ENCODE measurements at regions not wholly inside any gene's neighbourhood (a gene's known extent, or its start where the extent isn't known, plus 50 kb on each side); places are given as distances from the start of the nearest gene placed in this dataset.

DNA sequence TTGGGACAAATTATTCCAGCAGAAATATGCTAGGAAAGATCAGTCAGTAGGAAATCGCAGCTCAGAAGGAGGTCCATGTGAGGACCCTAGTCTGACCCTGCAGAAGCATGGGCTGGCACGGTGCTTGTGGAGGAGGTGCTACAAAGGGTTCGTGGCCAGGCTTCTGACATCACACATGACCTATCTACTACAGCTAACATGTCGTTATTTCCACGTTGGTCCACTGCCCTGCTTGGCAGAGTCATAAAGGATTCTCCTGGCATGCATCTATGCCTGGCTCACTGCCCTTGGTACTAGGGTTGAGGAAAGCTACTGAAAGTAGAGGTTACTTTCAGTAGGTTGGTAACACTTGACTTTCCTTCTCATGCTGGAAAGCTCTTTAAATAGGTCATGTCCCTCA lies 118.1 kb upstream of the SHISA6 start:
- no peak for ATAC-seq
- no peak overlapping the region for H3K27ac ChIP-seq
- DNase-seq: no peak
- H3K27me3 ChIP-seq: no peaks in the 10 kb centered on the region
- H3K36me3 ChIP-seq: no peaks in the 10 kb centered on the region
- no peaks in the 10 kb centered on the region for H3K9me3 ChIP-seq
- intact Hi-C loops (cut with DNase I; ENCODE audit: low total_unique reads) (no loop called here), in situ Hi-C loops (cut with MboI; ENCODE audit: low sequenced_read_pairs in 4 of 4) (loop anchor here in 1 of 4 donors (25.0 kb wide), 1 partner anchor 211 kb away; no protein-coding TSS in a partner anchor)
- H3K4me1 ChIP-seq: no peaks in the 10 kb centered on the region
- no peak for TF ChIP-seq POLR2A (IDR thresholded peaks at IDR 0.05)
- no peak overlapping the region for H3K4me3 ChIP-seq

DNA sequence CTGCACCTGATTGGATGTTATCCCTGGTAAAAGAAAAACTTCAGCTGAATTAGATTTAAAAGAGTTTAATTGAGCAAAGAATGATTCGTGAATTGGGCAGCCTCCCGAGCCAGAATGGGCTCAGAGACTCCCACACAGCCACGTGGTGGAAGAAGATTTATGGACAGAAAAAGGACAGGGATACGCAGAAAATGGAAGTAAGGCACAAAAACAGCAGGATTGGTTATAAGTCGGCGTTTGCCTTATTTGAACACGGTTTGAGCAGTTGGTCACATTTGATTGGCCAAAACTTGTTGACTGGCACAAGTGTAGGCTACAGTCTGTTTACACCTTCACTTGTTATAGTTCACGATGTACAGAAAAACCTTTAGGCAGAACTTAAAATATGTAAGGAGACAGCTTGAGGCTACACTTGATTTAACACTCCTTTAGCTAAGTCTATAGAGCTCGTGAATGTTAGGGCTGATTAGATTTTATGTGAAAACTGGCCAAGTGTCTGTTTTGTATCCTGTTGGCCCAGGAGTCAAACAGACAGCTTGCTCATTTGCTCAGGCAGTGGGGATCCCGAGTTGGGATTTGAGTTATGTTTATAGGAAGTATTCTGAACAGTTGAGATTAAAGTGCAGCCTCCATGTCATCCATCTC lies 119.5 kb upstream of the SHISA6 start:
- intact Hi-C loops (cut with DNase I; ENCODE audit: low total_unique reads): no loop called here
- in situ Hi-C loops (cut with MboI; ENCODE audit: low sequenced_read_pairs in 4 of 4): loop anchor here in 1 of 4 donors (25.0 kb wide), 1 partner anchor 209 kb away; no protein-coding TSS in a partner anchor

DNA sequence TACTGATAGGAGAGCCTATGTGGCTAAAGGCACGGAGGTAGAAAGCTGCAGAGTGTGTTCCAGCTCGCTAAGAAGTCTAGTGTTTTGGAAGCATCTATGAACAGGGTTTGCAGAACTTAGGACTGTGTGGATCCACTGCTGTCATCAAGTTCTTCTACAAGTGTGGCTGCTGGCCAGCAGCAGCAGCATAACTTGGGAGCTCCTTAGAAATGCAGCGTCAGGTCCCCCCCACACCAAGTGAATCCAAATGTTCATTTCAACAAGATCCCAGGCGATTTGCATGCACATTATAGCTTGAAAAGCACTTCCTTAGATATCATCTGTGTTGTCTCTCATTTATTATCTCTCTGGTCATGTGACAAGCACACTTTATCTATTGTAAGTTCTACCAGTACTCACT lies 131.9 kb upstream of the SHISA6 start:
- intact Hi-C loops (cut with DNase I; ENCODE audit: low total_unique reads): no loop called here
- in situ Hi-C loops (cut with MboI; ENCODE audit: low sequenced_read_pairs in 4 of 4): loop anchor here in 1 of 4 donors (25.0 kb wide), 1 partner anchor 197 kb away; no protein-coding TSS in a partner anchor
- no peak for TF ChIP-seq POLR2A (IDR thresholded peaks at IDR 0.05)
- TF ChIP-seq, protein P1, sequence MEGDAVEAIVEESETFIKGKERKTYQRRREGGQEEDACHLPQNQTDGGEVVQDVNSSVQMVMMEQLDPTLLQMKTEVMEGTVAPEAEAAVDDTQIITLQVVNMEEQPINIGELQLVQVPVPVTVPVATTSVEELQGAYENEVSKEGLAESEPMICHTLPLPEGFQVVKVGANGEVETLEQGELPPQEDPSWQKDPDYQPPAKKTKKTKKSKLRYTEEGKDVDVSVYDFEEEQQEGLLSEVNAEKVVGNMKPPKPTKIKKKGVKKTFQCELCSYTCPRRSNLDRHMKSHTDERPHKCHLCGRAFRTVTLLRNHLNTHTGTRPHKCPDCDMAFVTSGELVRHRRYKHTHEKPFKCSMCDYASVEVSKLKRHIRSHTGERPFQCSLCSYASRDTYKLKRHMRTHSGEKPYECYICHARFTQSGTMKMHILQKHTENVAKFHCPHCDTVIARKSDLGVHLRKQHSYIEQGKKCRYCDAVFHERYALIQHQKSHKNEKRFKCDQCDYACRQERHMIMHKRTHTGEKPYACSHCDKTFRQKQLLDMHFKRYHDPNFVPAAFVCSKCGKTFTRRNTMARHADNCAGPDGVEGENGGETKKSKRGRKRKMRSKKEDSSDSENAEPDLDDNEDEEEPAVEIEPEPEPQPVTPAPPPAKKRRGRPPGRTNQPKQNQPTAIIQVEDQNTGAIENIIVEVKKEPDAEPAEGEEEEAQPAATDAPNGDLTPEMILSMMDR (IDR thresholded peaks at IDR 0.05 in 4 of 5, conservative IDR thresholded peaks at IDR 0.05 in 1 of 5): no peak

More for the DNA sequence above, 119.5 kb upstream of the SHISA6 start:
- no peaks in the 10 kb centered on the region for H3K27me3 ChIP-seq
- TF ChIP-seq, protein P1 (IDR thresholded peaks at IDR 0.05 in 4 of 5, conservative IDR thresholded peaks at IDR 0.05 in 1 of 5): no peak
- TF ChIP-seq POLR2A (IDR thresholded peaks at IDR 0.05): no peak
- ATAC-seq (no peak), DNase-seq (no peak)
- H3K9me3 ChIP-seq: no peaks in the 10 kb centered on the region
- no peak overlapping the region for H3K27ac ChIP-seq
- H3K36me3 ChIP-seq: no peaks in the 10 kb centered on the region
- no peak overlapping the region for H3K4me3 ChIP-seq
- no peaks in the 10 kb centered on the region for H3K4me1 ChIP-seq

DNA sequence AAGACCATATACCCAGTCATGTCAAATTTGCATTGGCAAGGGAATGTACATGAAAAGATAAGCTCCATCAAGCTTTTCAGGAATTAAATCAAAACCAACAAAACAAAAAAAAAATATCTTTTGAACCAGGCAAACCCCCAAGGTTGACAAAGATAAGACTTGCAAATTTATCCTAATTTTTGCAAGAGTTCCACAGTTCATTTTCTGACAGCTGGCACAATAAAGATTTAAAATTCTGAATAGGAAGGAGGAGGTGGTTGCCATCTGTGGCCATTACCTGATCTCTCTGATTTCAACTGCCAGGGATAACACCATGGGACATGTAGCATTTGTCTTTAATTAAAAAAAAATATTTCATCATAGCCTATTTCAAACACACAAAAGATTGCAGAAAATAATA lies 135.9 kb upstream of the SHISA6 start:
- Histone ChIP-seq H3K36me3 (no peaks in the 10 kb centered on the region), H3K4me1 (no peaks in the 10 kb centered on the region), H3K4me3 (no peak overlapping the region), H3K27me3 (peaks cover 0 to 2% (median 0%) of the 10 kb centered on the region in 3 donors), H3K27ac (no peak overlapping the region), H3K9me3 (no peaks in the 10 kb centered on the region)
- in situ Hi-C loops (cut with MboI; ENCODE audit: low sequenced_read_pairs in 4 of 4): loop anchor here in 1 of 4 donors (25.0 kb wide), 1 partner anchor 193 kb away; no protein-coding TSS in a partner anchor
- DNase-seq (no peak), ATAC-seq (no peak)
- TF ChIP-seq POLR2A (IDR thresholded peaks at IDR 0.05): no peak
- TF ChIP-seq, protein P1 (IDR thresholded peaks at IDR 0.05 in 4 of 5, conservative IDR thresholded peaks at IDR 0.05 in 1 of 5): no peak
- intact Hi-C loops (cut with DNase I; ENCODE audit: low total_unique reads): no loop called here

More for the DNA sequence above, 131.9 kb upstream of the SHISA6 start:
- DNase-seq (no peak), ATAC-seq (no peak)
- no peak overlapping the region for H3K4me3 ChIP-seq
- H3K27ac ChIP-seq: no peak overlapping the region
- peaks cover 0 to 2% (median 0%) of the 10 kb centered on the region in 3 donors for H3K27me3 ChIP-seq
- no peaks in the 10 kb centered on the region for H3K9me3 ChIP-seq
- H3K36me3 ChIP-seq: no peaks in the 10 kb centered on the region
- no peaks in the 10 kb centered on the region for H3K4me1 ChIP-seq

DNA sequence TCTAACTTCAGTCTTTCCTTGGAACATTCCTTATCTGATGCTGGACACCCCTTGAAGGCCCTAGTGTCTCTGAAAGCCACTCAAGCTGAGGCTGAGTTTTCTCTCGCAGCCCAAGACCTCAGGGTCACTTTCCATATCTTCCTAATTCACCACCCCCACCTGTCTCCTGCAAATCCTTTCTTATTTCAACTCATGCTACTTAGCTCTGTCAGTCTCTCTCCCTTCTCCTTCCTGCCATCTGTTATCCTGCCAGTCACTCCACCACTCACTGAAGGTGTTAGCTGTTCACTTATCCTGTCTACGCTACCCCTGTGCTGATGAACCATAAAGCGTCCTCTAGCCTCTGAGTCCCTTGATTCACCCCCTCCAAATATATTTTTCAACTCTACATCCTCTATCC lies 143.9 kb upstream of the SHISA6 start:
- intact Hi-C loops (cut with DNase I; ENCODE audit: low total_unique reads): no loop called here
- no peaks in the 10 kb centered on the region for H3K36me3 ChIP-seq
- no peak overlapping the region for H3K4me3 ChIP-seq
- H3K4me1 ChIP-seq: no peaks in the 10 kb centered on the region
- no peaks in the 10 kb centered on the region for H3K9me3 ChIP-seq
- ATAC-seq: no peak
- in situ Hi-C loops (cut with MboI; ENCODE audit: low sequenced_read_pairs in 4 of 4): loop anchor here in 1 of 4 donors (25.0 kb wide), 1 partner anchor 110 kb away; no protein-coding TSS in a partner anchor
- H3K27me3 ChIP-seq: no peaks in the 10 kb centered on the region
- TF ChIP-seq, protein P1 (IDR thresholded peaks at IDR 0.05 in 4 of 5, conservative IDR thresholded peaks at IDR 0.05 in 1 of 5): no peak
- no peak for TF ChIP-seq POLR2A (IDR thresholded peaks at IDR 0.05)
- no peak for DNase-seq
- H3K27ac ChIP-seq: no peak overlapping the region

All from gastrocnemius medialis (tissue), 4 donors.